HG03378 (cell line): ENCODE measurements at regions not wholly inside any gene's neighbourhood (a gene's known extent, or its start where the extent isn't known, plus 50 kb on each side); places are given as distances from the start of the nearest gene placed in this dataset.
"Not testable (repeated sequence)": the region's sequence is repeated elsewhere in the genome, so short reads cannot be mapped to it uniquely, and the experiment has no call there.

Experiments
- ATAC-seq: cut with Tn5 transposase; IDR thresholded peaks from one replicate; pipeline ENCODE4 v1.9.1; 2021; ENCODE audit warnings: mild to moderate bottlenecking, moderate library complexity; ENCODE audit not compliant: unreplicated experiment

DNA sequence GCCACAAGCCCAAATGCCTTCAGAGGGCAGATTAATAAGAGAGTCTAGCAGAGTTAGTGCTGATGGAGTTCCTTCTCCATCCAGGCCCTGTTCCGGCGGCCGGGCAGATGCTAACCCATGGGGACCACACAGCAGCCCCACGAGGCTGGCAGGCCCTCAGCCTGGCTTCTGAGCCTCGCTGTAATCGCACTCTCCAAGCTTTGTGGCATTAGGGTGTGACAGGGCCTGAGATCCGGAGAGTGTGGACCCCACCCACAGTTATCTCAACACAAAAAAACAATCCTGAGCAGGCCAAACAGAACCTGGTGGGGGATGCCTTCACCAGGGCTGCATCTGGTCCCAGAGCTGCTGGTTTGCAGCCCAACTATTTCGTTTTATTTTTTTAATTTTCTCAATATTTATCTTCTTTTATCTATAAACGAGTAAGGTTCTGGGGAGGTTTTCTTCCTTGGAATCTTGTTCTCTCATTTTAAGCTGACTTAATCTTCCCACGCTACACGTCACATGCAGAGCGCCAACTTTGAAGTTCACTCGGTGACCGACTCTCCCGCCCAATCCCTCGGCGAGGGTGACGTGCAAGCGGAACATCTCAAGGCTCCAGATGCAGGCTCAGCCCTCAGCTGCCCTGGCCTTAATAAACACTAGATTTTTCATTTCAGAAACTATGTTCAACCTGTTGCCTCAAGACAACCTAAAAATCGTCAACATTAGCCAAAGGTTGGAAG is 372.4 kb downstream of the BCL2L11 start:
- not testable (repeated sequence) for ATAC-seq

DNA sequence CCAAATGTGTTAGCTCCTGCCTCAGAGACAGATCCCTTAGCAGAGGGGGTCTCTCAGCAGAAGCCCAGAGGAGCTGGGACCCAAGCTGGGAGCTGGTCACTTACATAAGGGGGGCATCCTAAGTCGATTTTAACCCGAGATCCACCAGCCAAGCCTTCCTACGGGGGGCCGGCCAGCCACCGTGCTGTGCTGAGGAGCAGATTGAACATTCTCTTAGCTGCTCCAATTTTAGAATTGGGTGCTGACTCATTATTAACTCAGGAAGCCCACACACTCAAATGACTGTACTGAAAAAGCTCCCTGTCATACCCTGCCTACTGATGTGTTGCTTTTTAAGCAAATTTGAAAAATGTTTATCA is 373.0 kb downstream of the BCL2L11 start:
- peak; percentile 87 for ATAC-seq

DNA sequence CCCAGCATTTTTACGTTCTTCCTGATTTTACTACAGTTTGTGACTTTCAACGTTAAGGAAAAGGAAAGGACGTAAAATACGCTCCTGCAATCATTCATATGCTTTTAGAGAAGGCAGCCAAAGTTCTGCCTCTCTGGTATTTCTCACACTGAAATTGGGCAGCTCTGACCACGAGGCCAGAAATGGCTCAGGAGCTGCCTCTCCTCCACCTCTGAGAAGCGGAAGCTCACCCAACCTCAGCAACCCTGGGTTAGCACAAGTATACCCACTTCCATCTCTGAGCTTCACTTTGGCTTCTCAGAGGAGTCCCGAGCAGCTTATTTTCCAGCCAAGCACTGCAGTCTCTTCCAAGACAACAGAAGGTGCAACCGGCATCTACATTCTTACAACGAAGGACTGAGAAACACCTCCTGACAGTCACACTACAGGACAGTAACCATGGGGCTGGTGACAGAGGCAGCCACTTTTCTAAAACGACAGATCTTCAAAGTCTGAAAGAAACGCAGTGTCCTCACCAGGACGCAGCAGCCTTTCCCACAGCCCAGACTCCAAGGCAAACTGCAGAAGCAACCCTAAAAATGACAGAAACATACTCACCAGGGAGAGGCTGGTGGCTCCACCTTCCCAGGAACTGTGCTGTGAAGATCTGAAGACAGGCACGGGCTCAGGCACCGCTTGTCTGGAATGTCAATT is 373.7 kb downstream of the BCL2L11 start:
- not testable (repeated sequence) for ATAC-seq

DNA sequence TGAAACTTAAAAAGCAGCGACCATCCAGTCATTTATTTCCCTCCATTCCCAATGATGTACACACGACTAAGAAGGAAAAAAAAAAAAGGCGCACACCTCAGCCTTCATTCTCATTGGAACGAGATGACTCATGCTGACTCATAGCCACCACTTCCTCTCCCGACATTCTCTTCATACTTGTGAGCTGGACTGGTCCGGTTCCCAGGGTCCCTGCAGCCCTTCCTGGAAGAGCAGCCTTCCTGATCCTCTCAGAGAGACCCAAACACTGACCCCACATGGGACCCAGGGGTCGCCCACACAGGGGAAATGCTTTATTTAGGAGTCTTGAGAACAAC is 374.2 kb downstream of the BCL2L11 start:
- ATAC-seq = peak; percentile 63

DNA sequence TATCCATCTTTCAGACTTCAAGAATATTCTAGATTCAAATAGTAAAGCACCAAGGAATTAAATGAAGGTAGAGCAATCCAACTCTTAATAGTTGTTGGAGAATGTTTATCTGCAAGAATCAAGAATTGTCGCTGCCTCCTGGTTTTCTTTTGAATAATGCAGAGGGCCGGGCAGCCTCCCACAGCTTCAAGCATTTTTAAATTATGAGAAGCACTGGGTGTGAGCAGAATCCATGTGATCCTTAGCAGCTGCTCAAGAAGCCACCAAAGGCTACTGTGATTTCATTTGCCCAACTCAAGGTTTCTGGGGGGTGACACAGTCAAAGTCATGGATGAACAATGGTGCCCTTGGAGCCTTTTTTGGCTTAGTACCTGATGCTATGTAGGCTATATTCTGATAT is 374.9 kb downstream of the BCL2L11 start:
- ATAC-seq = not testable (repeated sequence)

DNA sequence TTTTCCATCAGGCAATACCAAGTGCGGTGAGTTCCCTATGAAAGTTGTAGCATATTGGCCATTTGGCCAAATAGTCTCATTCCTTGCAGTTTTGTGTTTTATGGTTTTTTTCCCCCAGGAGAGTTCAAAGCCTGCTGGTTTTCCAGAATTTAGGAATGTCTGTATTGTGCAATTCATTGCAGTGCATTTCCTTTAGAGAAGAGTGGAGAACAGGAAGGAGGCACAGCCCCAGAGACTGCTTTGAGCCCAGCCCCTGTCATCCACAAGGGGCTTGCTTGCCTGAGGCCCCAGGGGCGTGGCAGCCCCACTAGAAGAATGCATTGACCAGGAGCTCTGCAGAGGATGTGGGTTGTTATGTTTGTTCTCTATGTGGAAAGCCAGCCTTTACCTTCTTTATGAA is 375.5 kb downstream of the BCL2L11 start:
- not testable (repeated sequence) for ATAC-seq

DNA sequence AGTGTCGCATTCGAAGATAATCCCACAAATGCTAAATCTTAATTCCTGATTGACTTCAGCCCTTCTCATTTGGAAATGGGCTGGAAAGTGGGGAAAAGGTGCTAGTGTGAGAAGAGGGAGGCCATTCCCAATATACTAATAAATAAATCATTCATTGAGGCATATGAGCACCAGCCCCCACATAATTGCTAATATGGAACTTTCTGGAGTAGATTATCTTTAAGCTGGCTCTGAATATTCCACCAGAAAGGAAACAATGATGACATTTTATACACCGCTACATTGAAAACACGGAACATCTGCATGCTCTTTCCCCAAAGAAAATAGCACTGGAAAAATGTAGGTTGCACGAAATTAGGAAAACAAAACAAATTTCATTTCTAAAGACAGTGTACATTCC is 376.1 kb downstream of the BCL2L11 start:
- ATAC-seq = not testable (repeated sequence)

DNA sequence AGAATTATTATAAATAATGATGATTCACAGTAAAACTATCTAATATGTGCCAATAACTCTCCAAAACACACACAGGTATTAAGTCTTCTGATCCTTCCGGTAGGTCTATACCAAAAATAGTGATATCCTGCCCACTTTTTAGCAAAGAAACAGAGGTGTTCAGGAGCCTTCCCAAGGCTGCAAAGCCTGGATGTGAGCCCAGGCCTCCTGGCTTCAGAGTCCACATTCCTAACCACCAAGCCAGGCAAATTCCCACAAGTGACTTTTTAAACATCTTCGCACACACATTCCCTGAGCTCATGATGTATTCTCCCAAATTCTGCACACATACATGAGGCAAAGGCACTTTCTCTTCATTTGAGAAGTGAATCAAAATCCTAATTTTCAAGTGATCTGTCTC is 376.6 kb downstream of the BCL2L11 start:
- ATAC-seq = not testable (repeated sequence)

DNA sequence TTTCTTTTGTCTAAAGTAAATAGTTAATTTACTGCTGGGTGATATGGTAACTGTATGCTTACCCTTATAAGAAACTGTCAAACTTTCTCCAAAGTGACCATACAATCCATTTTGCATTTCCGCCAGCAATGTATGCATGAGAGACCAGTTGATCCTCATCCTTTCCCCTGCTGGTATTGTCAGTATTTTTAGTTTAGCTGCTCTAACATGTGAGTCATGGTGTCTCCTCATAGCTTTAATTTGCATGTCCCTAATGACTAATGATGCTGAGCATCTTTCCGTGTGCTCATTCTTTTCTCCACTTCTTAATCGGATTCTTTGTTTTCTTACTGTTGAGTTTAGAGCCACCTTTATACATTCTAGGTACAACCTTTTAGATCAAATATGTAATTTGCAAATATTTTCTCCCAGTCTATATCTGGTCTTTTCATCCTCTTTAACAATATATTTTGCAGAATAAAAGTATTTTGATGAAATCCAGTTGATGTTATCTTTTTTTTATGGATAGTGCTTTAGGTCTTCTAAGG is 379.9 kb downstream of the BCL2L11 start:
- peak; percentile 66 for ATAC-seq

DNA sequence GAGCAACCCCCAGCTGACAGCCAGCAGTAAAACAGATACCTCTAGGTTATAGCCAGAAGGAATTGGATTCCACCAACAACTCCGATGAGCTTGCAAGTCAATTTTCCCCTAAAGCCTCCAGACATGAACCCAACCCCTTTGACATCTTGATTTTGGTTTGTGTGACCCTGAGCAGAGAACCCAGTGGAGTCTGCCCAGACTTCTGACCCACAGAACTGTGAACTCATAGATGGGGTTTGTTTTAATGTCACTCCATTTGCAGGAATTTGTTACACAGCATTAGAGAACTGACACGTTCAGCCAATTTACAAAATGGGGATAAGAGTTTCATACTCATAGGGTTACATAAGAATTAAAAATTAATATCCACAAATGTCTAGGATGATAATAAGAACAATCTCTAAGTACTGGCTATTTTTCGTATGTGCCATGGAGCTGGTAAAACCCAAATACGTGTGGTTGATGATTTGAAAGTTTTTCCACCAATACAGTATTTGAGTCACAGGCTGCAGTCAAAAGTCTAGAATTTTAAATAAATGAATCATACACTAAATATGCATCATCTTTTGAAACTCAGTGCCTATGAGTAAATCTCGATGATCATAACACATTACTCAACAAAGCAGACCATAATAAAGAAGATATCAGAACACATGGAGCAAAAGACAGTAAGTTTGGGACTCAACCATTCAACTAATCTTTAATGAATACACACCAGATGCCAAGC is 380.0 kb downstream of the ANAPC1 start:
- ATAC-seq = not testable (repeated sequence)

DNA sequence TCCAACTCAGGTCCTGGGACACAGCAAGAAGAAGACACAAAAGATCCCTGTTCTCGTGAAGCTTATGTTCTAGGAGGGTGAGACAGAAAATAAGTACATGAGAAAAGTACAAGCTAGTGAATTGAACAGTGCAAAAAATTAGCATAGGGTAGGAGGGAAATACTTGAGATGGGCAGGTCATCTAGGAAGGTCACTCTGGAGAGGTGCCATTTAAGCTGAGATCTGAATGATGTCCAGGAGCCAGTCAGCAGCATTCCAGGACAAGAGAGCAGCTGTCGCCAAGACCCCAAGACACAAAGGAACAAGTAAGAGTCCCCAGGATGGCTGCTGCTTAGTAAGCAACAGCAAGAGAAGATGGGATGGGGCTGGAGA is 379.4 kb downstream of the ANAPC1 start:
- not testable (repeated sequence) for ATAC-seq

DNA sequence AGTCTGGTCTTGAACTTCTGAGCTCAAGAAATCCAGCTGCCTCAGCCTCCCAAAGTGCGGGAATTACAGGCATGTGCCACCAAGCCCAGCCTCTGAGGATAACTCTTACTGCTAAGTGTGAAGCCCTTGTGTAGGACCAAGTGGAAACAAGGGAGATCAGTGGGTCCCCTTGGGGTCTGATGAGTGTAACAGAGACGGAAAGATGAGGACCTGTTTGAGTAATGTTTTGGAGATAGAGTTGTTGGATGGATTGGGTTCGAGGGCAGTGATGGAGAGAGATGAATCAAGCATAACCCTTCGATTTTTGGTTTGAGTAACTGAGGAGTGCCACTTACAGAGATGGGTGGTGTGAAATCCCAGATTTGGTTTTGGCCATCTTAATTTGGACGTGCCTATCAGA is 378.7 kb downstream of the ANAPC1 start:
- ATAC-seq = not testable (repeated sequence)

DNA sequence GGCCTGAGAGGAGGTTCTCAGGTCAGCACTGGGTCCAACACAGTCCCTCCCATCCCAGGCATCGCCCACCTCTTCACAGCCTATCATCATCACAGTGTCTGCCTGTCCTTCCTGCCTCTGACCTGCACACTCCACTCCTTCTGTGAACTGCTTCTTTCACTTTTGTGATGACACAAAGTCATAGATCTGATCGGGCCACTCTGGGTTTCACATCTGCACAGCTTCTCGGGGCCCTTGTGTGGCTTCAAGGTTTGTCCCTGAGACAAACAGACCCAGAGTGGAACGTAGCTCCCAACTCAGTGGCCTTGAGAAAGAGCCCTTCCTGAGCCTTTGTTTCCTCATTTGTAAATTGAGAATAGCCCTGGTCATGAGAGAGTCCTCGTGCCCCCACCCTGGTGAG is 377.1 kb downstream of the ANAPC1 start:
- ATAC-seq = peak; percentile 99

DNA sequence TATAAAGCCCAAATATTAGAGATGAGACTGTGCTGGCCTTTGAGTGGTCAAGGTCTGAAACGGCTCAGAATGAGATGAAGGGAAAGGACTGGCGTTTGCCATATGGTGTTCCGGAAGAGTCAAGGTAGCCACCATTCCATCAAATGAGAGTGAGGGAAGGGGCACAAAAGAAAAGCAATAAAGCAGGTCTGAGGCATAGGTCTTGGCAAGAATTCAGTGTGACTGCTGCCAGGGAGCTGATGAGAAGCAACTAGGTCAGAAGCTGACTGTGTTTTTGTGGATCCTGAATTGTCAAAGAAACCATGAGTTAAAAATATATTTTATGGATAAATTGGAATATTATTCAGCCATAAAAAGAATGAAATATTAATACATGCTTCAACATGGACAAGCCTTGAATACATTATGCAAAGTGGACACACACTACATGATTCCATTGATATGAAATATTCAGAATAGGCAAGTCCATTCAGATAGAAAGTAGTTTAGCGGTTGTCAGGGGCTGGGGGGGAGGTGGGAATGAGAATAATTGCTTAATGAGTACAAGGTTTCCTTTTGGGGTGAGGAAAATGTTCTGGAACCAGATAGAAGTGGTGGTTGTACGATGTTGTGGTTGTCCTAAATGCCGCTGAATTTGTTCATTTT is 374.6 kb downstream of the ANAPC1 start:
- not testable (repeated sequence) for ATAC-seq

DNA sequence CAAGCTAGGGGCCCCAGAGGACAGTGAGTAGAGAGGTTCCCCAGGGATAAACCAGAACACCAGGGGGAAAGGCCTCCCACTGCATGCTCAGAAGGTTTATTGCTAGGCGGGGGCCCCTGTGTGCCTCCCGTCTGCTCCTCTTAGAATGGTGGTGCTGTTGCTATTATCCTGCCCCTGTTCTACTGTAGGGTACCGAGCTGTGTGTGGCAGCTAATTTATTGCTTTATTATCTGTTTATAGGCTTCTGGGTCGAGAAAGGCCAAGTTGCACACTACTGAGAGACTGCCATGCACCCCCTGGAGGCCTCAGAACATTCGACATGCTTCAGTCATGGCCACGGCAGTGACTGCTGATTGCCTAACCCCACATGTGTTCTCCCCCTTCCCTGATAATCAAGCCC is 373.6 kb downstream of the ANAPC1 start:
- not testable (repeated sequence) for ATAC-seq

DNA sequence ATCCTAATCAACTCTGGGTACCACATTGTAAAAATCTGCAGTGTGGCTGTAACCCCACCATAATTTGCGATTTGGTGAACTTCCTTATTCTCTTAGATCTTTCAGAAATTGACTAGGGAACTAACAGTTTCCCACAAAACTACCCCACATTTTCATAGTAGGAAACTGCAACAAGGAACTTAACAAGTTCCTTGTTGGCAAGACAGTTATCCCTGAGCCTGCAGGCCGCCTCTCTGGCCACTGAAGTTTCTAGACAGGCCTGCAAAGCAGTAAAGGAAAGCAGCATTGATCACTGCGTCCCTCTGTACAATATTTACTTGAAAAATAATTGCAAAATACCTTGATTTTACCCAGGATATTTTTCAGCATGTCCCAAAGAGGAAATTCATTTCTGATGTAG is 372.9 kb downstream of the ANAPC1 start:
- ATAC-seq = not testable (repeated sequence)

DNA sequence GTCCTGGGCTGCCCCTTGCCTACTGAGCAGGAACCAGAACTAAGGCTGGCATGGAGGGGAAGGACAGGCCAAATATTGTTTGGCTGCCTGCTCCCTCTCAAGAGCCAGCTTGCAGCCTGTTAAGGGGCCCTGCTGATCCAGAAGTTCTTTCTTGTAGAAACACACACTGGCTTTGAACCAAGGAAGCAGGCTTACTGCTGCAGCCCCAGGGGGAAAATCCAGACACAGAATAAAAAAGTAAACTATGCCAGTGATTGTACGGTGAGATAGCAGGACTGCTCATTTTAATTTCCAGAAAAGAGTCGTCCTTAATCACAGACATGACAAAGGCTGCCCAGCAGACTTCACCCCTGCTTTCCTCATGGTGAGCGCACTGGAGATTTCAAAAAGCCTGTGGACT is 371.6 kb downstream of the ANAPC1 start:
- not testable (repeated sequence) for ATAC-seq

DNA sequence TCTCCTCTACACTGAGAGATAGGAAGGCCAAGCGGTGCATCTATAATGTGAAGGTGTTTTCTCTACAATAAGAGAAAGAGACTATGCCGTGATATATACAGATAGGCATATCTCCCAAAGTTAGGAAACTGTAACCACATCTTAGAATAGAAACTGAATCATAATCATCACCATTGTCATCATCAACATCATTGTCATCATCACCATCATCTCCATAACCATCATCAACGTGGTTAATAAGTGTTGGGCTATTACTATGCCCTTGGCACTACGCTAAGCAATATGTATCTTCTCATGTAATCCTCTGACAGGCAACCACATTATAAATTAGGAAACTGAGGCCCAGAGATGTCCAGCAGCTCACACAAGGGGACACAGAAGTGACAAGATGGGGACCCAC is 369.9 kb downstream of the ANAPC1 start:
- ATAC-seq = not testable (repeated sequence)

DNA sequence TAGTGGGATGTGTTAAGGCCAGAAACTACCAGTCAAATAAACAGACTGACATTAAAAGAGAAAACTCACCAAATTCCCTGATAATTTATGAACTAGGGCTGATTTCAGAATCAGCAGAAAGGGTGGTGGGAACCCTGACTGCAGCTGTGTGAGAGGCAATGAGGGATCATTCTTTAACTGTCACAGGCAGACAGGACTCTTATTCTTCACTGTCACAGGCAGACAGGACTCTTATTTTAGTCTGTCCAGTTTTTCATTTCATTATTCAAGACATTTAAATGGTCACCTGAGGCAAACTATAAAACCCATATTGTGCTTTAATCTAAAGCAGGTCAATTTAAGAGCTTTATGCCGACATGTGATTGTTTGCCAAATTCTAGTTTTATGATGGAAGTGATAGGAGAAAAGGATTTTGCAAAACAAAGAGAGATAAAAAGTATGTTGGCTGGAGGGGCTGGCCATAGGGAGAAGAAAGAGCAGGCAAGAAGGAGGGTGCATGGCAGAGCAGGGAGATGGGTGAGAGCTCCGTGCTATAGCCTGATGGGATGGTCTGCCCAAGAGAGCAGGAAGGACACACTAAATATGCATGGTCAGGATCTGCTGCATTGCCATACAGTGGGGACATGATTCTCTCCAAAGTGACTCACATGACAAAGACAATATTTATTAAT is 366.8 kb downstream of the ANAPC1 start:
- ATAC-seq = not testable (repeated sequence)

DNA sequence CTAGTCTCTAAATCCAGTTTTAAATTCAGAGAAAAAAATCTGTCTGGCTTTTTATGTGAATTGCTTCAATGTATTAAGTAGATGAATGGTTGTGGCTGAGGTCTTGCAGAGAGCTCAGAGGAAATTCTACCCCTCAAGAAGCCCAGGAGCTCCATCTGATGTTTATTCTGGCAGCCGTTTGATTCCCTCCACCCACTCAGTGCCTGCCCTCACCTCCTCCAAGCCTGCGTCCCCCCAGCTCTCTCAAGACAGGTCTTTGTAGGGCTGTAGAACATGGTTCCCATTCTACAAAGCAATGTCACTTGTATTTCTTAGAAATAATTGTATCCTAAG is 366.3 kb downstream of the ANAPC1 start:
- ATAC-seq = not testable (repeated sequence)

DNA sequence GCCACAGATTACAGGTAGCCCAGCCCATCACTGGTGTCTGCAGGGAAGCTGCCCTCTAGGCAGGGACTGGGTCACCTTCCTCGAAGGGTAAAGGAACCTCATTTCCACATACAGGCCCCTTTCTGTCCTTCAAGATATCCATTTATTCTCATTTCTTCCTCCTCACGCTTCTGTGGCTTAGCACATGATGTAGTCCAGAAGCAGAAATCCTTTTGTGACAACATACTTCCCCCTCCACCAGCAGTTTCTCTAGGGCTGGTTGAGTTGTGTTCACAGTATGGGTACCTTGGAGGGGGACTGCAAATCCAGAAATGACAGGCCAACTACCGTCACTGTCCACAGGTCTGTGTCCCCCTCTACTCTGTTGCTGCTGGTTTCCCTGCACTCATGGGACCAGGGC is 364.9 kb downstream of the ANAPC1 start:
- no peak for ATAC-seq
